Stimulated activated CD8-positive, alpha-beta memory T cell treated with anti-CD3 and anti-CD28 coated beads, Interleukin-12 subunit alpha, Interleukin-12 subunit beta, amount 100 ng/mL, for 4 hours (primary cell): ENCODE measurements at regions not wholly inside any gene's neighbourhood (a gene's known extent, or its start where the extent isn't known, plus 50 kb on each side); places are given as distances from the start of the nearest gene placed in this dataset.

Experiments used
- DNase-seq: peaks from one replicate; pipeline ENCODE4 v3.0.0-alpha.2; 2020; ENCODE audit warnings: low read depth

- no peak for DNase-seq
These were observed 133.3 kb downstream of the MGAT5B start for GRCh38 chr17:77001487-77001886.

GRCh38 chr17:77002103-77003045 is 134.2 kb downstream of the MGAT5B start:
- DNase-seq = no peak

- no peak for DNase-seq
These were observed 135.5 kb downstream of the MGAT5B start for GRCh38 chr17:77003699-77004098.

- no peak for DNase-seq
These were observed 133.7 kb upstream of the SEC14L1 start for GRCh38 chr17:77006971-77007649.

GRCh38 chr17:77009877-77010276 is 130.9 kb upstream of the SEC14L1 start:
- DNase-seq = no peak

GRCh38 chr17:77010667-77011066 is 130.1 kb upstream of the SEC14L1 start:
- DNase-seq = no peak

- no peak for DNase-seq
These were observed 129.4 kb upstream of the SEC14L1 start for GRCh38 chr17:77011173-77012011.

- no peak for DNase-seq
These were observed 122.3 kb upstream of the SEC14L1 start for GRCh38 chr17:77018504-77018903.

- no peak for DNase-seq
These were observed 120.8 kb upstream of the SEC14L1 start for GRCh38 chr17:77019893-77020379.

- DNase-seq = no peak
These were observed 119.8 kb upstream of the SEC14L1 start for GRCh38 chr17:77020973-77021372.

GRCh38 chr17:77022766-77023165 is 118.0 kb upstream of the SEC14L1 start:
- no peak for DNase-seq

- no peak for DNase-seq
These were observed 115.0 kb upstream of the SEC14L1 start for GRCh38 chr17:77025781-77026180.

GRCh38 chr17:77027271-77027889 is 113.4 kb upstream of the SEC14L1 start:
- DNase-seq = no peak

- DNase-seq = no peak
These were observed 111.9 kb upstream of the SEC14L1 start for GRCh38 chr17:77028900-77029299.

- no peak for DNase-seq
These were observed 107.8 kb upstream of the SEC14L1 start for GRCh38 chr17:77032929-77033328.

- DNase-seq = no peak
These were observed 106.8 kb upstream of the SEC14L1 start for GRCh38 chr17:77033892-77034404.

- no peak for DNase-seq
These were observed 105.9 kb upstream of the SEC14L1 start for GRCh38 chr17:77034677-77035424.

GRCh38 chr17:77035526-77035925 is 105.2 kb upstream of the SEC14L1 start:
- DNase-seq = no peak

GRCh38 chr17:77036136-77036840 is 104.5 kb upstream of the SEC14L1 start:
- no peak for DNase-seq

GRCh38 chr17:77036841-77037381 is 103.9 kb upstream of the SEC14L1 start:
- no peak for DNase-seq
